GM19239 (cell line): ENCODE measurements at regions not wholly inside any gene's neighbourhood (a gene's known extent, or its start where the extent isn't known, plus 50 kb on each side); places are given as distances from the start of the nearest gene placed in this dataset.
"Not testable (repeated sequence)": the region's sequence is repeated elsewhere in the genome, so short reads cannot be mapped to it uniquely, and the experiment has no call there.

ENCODE experiments used
- DNase-seq: peaks from one replicate; pipeline ENCODE4 v3.0.0; 2011; ENCODE audit warnings: low spot score; ENCODE audit not compliant: insufficient read length
- FAIRE-seq: peaks from 2 replicates; lab custom pipeline; 2011; peaks lifted over from hg19 to GRCh38; lab: Jason Lieb, UNC

DNA sequence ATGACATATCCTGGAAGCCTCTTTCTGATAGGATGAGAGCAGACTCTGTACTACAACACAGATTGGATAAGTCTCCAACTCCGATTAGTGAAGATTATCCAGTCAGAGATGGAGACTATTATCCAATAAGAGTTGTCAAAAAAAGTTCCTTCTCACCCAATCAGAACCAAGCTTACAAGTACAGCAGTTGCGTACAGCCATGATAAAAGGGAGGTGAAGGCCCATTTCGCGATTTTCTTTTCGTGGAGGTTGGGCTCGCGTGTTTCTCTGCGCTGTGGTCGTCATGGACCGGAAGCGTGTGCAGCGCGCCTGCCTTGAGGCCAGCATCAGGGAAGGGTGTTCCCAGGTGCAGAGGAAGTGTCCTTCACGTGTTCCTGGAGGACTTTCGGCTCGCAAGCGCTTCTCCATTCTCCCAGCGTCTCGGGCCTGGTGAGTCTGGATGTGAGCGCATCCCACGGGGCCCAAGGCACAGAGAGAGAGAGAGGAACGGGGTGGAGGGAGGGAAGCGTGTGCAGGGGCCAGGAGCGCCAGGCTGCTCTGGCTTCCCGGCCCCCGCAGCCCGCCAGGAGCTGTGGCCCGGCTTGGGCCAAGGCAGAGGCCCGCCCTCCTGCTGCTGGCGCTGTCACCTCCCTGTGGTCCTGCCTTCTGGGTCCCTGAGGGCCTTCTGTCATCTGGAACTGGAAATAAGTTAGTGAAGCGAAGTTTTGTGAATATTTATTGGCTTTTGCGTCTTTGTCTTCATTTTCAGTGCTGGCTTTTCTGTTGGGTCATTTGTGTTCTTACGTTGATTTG lies 53.9 kb downstream of the CDRT15L2 start:
- not testable (repeated sequence) for DNase-seq, FAIRE-seq

DNA sequence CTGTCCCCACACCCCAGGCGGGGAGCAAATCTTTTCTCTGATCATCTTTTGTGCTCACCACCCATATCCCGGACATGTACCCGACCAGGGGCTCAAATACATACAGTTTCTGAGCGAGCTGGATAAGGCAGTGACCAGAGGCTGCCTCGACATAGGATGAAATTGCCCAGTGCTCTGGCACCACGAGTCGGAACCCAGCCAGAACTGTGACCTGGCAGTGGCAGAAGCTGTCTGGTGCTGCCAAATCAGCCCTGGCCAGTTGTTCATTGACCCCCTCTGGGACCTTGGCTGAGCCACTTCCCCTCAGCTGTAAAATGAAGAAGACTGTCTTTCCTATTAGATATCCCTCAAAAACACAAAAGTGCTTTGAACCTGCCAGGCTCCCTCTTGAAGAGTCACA lies 60.6 kb downstream of the CDRT15L2 start:
- not testable (repeated sequence) for FAIRE-seq, DNase-seq

- FAIRE-seq, result peak; percentile 64
- not testable (repeated sequence) for DNase-seq
These were observed 67.2 kb downstream of the CDRT15L2 start for GRCh38 chr17:20646661-20647272.

DNA sequence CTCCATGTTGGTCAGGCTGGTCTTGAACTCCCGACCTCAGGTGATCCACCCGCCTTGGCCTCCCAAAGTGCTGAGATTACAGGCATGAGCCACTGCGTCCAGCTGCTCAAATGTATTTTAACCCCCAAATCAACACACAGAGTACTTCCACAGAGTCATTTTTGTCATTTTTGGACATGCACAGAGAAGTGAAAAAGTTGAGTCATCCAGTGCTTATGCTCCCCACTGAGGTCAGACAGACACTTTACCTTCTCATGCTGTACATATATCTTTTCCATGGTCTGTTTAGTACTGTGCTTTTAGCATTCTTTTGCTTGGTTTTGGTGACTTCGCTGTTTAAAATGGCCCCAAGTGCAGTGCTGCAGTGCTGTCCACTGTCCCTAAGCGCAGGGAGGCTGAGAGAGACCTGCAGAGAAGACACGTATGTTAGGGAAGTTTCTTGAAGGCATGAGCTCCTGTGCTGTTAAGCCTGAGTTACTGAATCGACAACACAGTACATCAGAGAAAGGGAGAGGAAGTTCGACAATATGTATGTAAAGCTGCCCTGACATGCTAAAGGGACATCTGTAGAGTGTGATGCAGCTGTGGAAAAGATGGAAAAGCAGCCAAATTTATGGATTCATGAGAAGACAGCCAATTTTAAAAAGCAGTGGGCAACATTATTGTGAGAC lies 69.7 kb downstream of the CDRT15L2 start:
- DNase-seq, FAIRE-seq: not testable (repeated sequence)

DNA sequence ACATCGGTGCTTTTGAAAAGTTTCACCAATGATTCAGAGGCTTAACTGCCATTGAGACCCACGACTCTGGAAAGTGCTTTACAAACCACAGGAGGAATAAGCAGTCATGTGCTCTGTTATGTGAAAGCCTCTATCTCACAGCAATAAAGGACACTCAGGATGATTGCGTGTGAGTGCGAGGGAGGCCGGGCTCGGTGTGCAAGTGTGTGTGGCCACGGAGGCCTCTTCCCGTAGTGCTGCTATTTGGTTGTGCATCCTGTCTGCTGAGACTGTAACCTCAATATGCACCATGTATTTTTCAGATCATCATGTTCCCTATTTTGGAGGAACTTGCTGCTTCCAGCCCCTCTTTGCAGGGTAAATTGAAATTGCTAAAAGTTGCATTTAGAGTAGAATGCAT lies 71.5 kb downstream of the CDRT15L2 start:
- not testable (repeated sequence) for DNase-seq, FAIRE-seq

- FAIRE-seq, DNase-seq: not testable (repeated sequence)
These were observed 72.2 kb downstream of the CDRT15L2 start for GRCh38 chr17:20651736-20652135.

GRCh38 chr17:20653391-20653790 lies 73.9 kb downstream of the CDRT15L2 start:
- FAIRE-seq, DNase-seq: not testable (repeated sequence)

DNA sequence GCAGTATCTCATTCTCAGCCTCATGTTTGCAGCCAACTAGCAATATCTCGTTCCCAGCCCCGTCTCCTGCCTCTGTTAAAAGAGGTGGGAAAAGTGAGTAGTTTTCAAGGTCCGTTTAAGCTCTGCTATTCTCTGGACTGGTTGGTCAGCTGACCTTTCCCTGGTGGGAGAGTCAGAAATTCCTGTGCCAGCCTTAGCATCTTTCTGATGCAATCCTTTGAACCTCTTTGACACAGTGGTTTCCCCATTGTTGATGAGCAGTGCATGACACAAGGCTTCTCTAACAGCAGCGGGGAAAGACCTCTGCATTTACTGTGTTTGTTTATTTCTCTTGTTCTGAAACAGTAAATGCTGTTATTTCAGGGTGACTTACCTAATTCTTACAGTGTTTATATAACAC lies 74.6 kb downstream of the CDRT15L2 start:
- FAIRE-seq, DNase-seq: not testable (repeated sequence)

DNA sequence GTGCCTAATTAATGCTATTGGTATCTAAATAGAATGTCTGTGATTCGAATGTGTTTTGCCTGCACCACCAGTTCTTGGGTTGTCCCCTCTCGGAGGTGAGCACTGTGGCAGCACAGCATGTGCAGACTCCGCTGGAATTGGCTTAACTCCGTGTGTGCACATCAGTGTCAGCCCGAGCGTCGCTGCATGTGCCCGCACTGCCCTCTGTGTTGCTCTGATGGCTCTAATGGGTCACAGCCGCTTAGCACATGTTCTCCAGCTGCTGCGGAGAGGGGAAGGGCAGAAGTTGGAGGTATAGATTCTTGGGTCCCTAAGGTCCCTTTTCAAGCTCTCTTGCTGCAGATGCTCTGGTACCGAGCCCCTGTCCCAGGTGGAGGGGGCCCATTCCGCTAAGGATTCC lies 75.1 kb downstream of the CDRT15L2 start:
- FAIRE-seq, DNase-seq: not testable (repeated sequence)

DNA sequence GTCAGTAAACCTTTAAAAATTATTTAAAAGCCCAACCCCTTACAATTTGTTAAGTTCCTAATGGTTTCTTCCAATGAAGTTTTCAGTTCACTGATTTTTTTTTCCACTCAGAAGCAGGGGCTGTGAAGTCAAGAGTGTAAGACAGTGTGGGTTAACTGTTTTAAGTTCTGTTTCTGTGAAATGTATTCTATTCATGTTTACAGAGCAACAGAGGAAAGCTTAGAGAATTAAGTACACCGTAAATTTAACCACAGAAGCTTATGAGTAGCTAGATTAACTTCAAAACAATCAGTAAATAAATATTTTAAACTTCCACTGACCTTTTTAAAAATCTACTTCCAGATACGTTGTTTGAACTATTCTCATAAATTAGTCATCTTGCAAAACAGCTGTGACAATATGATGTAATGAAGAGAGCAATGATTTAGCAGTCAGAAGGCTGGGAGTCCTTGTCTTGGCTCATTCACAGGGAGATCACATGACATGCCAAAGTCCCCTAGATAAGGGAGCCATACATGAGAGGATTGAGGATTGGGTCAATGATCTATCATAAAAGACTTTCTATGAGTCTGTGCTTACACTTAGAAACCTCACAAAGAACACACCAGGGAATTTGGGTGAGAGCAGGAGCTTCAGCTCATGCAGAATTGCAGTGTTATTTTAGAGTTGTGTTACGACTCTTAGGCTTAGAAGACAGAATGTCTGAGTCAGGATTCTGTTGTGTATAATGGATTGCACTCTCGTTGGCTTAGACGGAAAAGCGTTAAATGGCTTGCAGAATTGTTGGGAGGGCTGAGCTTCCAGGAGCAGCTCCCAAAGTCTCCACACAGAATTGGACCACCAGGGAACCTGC lies 85.8 kb downstream of the CDRT15L2 start:
- FAIRE-seq, DNase-seq: not testable (repeated sequence)

DNA sequence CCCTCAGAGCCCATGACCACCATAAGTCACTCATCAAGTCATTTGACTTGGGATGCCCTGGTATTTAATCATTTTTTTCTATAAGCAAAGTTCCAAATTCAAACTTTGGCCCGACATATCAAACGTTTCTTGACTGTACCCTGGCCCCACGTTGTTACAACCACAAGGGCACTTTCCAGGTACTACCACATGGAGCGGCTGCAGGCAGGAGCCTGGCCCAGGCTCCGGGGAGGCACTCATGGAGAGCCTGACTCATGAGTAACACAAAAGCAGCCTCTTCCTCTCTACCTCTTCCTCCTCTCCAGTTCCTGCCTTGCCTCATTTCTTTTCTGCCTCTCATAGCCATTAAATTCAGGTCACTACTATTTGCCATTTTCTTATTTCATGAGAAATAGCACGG lies 87.2 kb downstream of the CDRT15L2 start:
- not testable (repeated sequence) for DNase-seq, FAIRE-seq

GRCh38 chr17:20667712-20668111 lies 88.2 kb downstream of the CDRT15L2 start:
- DNase-seq, FAIRE-seq: not testable (repeated sequence)

- DNase-seq, FAIRE-seq: not testable (repeated sequence)
These were observed 88.8 kb downstream of the CDRT15L2 start for GRCh38 chr17:20668316-20668715.

DNA sequence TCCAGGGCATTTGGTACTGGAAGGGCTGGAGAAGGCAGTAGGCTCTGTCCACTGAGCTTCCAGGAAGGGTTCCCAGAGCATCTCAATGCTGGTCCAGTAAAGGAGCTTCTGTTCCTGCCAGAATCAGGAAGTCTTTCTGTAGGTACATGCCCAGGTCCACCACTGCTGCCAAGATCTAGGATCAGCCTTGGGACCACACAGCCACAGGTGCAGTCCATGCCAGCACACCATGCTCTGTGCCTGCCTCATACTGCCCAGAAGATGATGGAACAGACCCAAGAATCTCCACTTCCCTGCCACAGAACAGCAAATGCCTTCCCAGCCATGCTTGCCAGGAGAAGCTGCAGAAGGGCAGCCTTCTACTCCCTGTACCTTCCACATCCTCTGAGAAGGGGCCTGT lies 89.3 kb downstream of the CDRT15L2 start:
- DNase-seq, FAIRE-seq: not testable (repeated sequence)

DNA sequence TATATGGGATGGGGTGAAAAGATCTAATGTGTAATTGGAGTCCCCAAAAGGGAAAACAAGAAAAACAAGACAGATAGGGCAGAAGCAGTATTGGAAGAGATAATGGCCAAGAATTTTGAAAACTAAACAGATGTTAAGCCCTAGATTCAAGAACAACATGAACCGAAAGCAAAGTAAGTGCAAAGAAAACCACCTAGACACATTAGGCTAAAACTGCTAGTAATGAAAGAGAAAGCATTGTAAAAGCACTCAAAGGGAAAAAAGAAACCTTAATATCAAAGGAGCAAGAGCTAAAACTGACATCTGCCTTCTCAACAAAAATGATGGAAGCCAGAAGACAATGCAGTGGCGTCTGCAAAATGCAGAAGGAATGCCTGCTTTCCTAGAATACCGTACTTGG lies 91.0 kb downstream of the CDRT15L2 start:
- DNase-seq, result not testable (repeated sequence)
- peak; percentile 84 for FAIRE-seq

DNA sequence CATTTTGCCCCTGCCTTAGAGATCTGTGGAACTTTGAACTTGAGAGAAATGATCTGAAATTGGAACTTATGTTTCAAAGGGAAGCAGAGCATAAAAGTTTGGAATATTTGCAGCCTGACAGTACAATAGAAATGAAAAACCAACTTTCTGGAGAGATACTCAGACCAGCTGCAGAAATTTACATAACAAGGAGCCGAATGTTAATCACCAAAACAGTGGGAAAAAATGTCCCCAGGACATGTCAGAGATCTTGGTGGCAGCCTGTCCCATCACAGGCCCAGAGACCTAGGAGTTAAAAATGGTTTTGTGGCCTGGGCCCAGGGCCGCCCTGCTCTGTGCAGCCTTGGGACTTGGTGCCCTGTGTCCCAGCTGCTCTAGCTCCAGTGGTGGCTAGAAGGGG lies 94.8 kb downstream of the CDRT15L2 start:
- not testable (repeated sequence) for FAIRE-seq, DNase-seq

- DNase-seq, result not testable (repeated sequence)
- FAIRE-seq, result peak; percentile 74
These were observed 96.2 kb downstream of the CDRT15L2 start for GRCh38 chr17:20675707-20676106.

- not testable (repeated sequence) for DNase-seq, FAIRE-seq
These were observed 97.1 kb downstream of the CDRT15L2 start for GRCh38 chr17:20676656-20677055.

DNA sequence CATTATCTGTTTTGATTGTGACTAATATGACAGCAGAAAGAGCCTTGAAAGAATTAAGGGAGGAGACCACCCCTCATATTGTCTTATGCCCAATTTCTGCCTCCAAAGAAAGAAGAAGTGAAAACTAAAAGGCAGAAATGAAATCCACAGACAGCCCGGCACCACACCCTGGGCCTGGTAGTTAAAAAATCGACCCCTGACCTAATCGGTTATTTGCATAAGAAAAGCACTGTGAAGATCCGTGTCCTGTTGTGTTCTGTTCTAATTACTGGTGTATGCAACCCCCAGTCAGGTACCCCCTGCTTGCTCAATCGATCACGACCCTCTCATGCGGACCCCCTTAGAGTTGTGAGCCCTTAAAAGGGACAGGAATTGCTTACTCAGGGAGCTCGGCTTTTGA lies 97.9 kb downstream of the CDRT15L2 start:
- not testable (repeated sequence) for DNase-seq, FAIRE-seq

DNA sequence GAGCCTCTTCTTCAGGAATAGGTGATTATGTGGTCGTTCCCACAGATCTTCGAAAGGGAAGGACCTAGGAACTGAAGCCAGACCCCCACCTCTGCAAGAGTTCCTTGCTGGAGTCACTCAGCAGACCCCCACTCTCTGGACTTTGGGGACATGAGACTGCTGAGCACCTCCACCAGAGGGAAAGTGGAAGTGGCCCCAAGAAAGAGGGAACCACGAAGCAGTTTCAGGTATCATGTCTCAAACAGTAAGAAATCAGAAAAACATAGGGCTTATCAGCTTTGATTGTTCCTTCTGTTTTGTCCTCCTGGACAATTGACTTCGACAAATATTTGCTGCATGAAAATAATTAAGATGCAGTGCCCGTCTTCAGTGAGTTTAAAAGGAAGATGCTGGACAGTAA lies 98.9 kb downstream of the CDRT15L2 start:
- not testable (repeated sequence) for DNase-seq
- FAIRE-seq, result peak; percentile 97
